Renal cortex interstitium (tissue), 11 donors: ENCODE measurements at regions not wholly inside any gene's neighbourhood (a gene's known extent, or its start where the extent isn't known, plus 50 kb on each side); places are given as distances from the start of the nearest gene placed in this dataset.

Experiments used
- DNase-seq, 11 donors: peaks; one replicate each; pipeline ENCODE4 v3.0.0-alpha.2; 2013; ENCODE audit warnings: low read depth in 9 of 11, low spot score in 4 of 11; ENCODE audit errors: extremely low read depth in 1 of 11

GRCh38 chr4:19748519-19749479 lies 502.9 kb upstream of the SLIT2 start:
- DNase-seq: peak in 7 of 11 donors; percentile 24 to 60 (median 50)

- no peak for DNase-seq
Observed at GRCh38 chr4:19746377-19746776, 505.3 kb upstream of the SLIT2 start.

GRCh38 chr4:19743115-19743638 lies 508.5 kb upstream of the SLIT2 start:
- DNase-seq: no peak

GRCh38 chr4:19739101-19739651 lies 512.5 kb upstream of the SLIT2 start:
- DNase-seq: peak in 7 of 11 donors; percentile 23 to 67 (median 52)

- DNase-seq: no peak
Observed at GRCh38 chr4:19736968-19737756, 514.5 kb upstream of the SLIT2 start.

GRCh38 chr4:19735012-19735411 lies 516.7 kb upstream of the SLIT2 start:
- DNase-seq: no peak

- DNase-seq: peak in 2 of 11 donors; percentile 20
Observed at GRCh38 chr4:19729886-19730651, 521.6 kb upstream of the SLIT2 start.

GRCh38 chr4:19728773-19729172 lies 522.9 kb upstream of the SLIT2 start:
- DNase-seq: no peak

- no peak for DNase-seq
Observed at GRCh38 chr4:19727141-19727540, 524.6 kb upstream of the SLIT2 start.

GRCh38 chr4:19725130-19725529 lies 526.6 kb upstream of the SLIT2 start:
- no peak for DNase-seq

GRCh38 chr4:19722404-19722803 lies 529.3 kb upstream of the SLIT2 start:
- no peak for DNase-seq

- DNase-seq: no peak
Observed at GRCh38 chr4:19721587-19721986, 530.1 kb upstream of the SLIT2 start.

- DNase-seq: no peak
Observed at GRCh38 chr4:19720610-19721009, 531.1 kb upstream of the SLIT2 start.

GRCh38 chr4:19720190-19720589 lies 531.5 kb upstream of the SLIT2 start:
- no peak for DNase-seq

GRCh38 chr4:19711871-19712270 lies 539.8 kb upstream of the SLIT2 start:
- no peak for DNase-seq

GRCh38 chr4:19707876-19708275 lies 543.8 kb upstream of the SLIT2 start:
- DNase-seq: no peak

- no peak for DNase-seq
Observed at GRCh38 chr4:19703391-19703790, 548.3 kb upstream of the SLIT2 start.

GRCh38 chr4:19700992-19701391 lies 550.7 kb upstream of the SLIT2 start:
- no peak for DNase-seq

- no peak for DNase-seq
Observed at GRCh38 chr4:19698961-19699360, 552.7 kb upstream of the SLIT2 start.
